HG02943 (cell line): ENCODE measurements at regions not wholly inside any gene's neighbourhood (a gene's known extent, or its start where the extent isn't known, plus 50 kb on each side); places are given as distances from the start of the nearest gene placed in this dataset.

Source experiments
- ATAC-seq: cut with Tn5 transposase; IDR thresholded peaks from one replicate; pipeline ENCODE4 v1.9.1; 2021; ENCODE audit warnings: mild to moderate bottlenecking, low read depth, moderate library complexity; ENCODE audit not compliant: unreplicated experiment

- ATAC-seq: no peak
Measured at GRCh38 chr4:161237495-161237894, 926.3 kb downstream of the FSTL5 start.

- no peak for ATAC-seq
Measured at GRCh38 chr4:161225327-161225726, 938.5 kb downstream of the FSTL5 start.

- ATAC-seq: no peak
Measured at GRCh38 chr4:161222889-161223288, 940.9 kb downstream of the FSTL5 start.

GRCh38 chr4:161208564-161208963, 955.2 kb downstream of the FSTL5 start:
- no peak for ATAC-seq

GRCh38 chr4:161206528-161207080, 957.2 kb downstream of the FSTL5 start:
- ATAC-seq: no peak

- ATAC-seq: no peak
Measured at GRCh38 chr4:161203865-161204264, 959.9 kb downstream of the FSTL5 start.

- no peak for ATAC-seq
Measured at GRCh38 chr4:161197912-161198311, 965.9 kb downstream of the FSTL5 start.

- no peak for ATAC-seq
Measured at GRCh38 chr4:161197474-161197873, 966.3 kb downstream of the FSTL5 start.

GRCh38 chr4:161189286-161190134, 974.3 kb downstream of the FSTL5 start:
- ATAC-seq: no peak

- ATAC-seq: no peak
Measured at GRCh38 chr4:161188578-161188977, 975.2 kb downstream of the FSTL5 start.

GRCh38 chr4:161187569-161187968, 976.2 kb downstream of the FSTL5 start:
- no peak for ATAC-seq

GRCh38 chr4:161186750-161187149, 977.0 kb downstream of the FSTL5 start:
- ATAC-seq: no peak

GRCh38 chr4:161186012-161186411, 977.8 kb downstream of the FSTL5 start:
- ATAC-seq: no peak

- ATAC-seq: no peak
Measured at GRCh38 chr4:161183729-161184128, 980.1 kb downstream of the FSTL5 start.

GRCh38 chr4:161182913-161183312, 980.9 kb downstream of the FSTL5 start:
- ATAC-seq: no peak

- ATAC-seq: no peak
Measured at GRCh38 chr4:161178310-161178709, 985.5 kb downstream of the FSTL5 start.

GRCh38 chr4:161172396-161173026, 991.3 kb downstream of the FSTL5 start:
- ATAC-seq: no peak

GRCh38 chr4:161167539-161167938, 996.3 kb downstream of the FSTL5 start:
- no peak for ATAC-seq

- ATAC-seq: no peak
Measured at GRCh38 chr4:161160718-161161117, 1003.1 kb downstream of the FSTL5 start.

- ATAC-seq: no peak
Measured at GRCh38 chr4:161148051-161148450, 1015.7 kb downstream of the FSTL5 start.

- no peak for ATAC-seq
Measured at GRCh38 chr4:161143375-161143774, 1020.4 kb downstream of the FSTL5 start.

GRCh38 chr4:161134795-161135194, 1029.0 kb downstream of the FSTL5 start:
- no peak for ATAC-seq
